T-helper 2 cell (primary cell): ENCODE measurements at regions not wholly inside any gene's neighbourhood (a gene's known extent, or its start where the extent isn't known, plus 50 kb on each side); places are given as distances from the start of the nearest gene placed in this dataset.
A peak's percentile ranks its signal among the peaks of the same experiment; 100 is the strongest.

Source experiments
- DNase-seq, 5 experiments: peaks; one replicate each; pipeline versions ENCODE4 v3.0.0 to v3.0.0-alpha.2; 2012 to 2022

DNA sequence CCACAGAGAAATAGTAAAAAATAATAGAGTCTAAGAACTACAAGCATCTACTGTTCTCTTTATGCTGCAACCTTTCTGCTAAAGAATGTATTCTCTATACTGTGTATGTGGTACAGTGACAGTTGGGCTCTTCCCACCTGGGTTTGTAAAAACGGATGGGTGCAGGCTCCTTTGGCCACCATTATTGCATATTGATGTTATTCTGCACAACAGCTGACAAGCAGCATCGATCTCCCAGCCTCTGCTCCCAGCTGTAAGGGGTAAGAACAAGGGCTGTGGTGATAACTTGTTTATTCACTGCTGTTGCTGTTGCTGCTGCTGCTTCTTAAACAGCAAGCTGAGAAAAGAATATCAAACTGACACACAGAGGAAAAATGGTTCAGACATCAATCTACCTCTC lies 56.1 kb downstream of the KCNRG start:
- DNase-seq, result no peak

DNA sequence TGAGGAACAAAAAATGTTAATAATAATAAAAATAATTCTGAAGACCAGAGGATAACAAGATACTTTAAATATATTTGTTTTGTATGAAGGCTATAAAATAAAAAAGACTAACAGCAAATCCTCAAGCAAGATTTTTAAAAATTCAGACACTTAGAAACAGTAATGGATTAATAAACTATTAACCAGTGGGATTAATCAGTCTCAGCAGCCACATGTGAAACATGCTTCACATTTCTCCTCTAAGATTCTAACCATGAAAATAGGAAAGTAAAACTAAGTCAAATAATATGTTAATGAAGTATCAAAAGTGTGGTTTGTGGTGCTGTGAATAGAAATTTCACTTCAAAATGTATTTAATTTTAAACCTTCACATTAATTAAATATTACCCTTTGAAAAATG lies 57.4 kb downstream of the KCNRG start:
- DNase-seq, result no peak

DNA sequence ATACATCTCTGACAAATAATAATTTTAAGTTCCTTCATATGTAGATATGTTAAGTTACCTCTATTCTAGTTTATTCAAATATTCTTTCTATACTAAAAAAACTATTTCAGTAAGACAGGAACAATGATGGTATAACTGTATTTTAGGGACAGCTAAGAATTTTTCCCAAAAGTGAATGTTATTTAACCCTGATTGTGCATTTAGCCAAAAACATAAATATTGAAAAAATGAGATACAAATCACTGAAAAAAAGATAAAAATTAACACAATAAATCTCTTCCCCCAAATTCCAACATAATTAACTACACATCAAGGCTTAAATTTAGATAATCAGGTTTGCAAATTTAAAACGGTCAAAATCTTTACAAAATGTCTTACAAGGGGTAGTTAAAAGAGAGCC lies 58.1 kb downstream of the KCNRG start:
- no peak for DNase-seq

DNA sequence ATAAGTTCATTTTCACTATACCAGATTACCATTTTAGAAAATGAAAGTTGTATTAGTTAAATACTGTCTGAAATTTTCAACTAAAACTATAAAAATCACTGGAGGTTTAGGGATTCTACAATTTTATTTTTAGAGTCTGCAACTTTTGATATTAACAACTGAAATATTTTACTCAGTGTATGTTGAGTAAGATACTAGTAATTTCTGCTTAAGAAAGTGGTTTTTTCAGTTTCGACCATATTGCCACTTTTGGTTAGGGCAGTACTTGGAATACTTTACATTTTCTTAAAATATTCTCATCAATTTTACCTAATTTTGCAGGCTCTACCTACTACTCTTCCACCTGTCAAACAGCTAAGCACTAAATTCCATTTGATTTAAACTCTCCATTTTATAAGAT lies 59.6 kb downstream of the KCNRG start:
- DNase-seq, result peak in 1 of 5 experiments; percentile 29

DNA sequence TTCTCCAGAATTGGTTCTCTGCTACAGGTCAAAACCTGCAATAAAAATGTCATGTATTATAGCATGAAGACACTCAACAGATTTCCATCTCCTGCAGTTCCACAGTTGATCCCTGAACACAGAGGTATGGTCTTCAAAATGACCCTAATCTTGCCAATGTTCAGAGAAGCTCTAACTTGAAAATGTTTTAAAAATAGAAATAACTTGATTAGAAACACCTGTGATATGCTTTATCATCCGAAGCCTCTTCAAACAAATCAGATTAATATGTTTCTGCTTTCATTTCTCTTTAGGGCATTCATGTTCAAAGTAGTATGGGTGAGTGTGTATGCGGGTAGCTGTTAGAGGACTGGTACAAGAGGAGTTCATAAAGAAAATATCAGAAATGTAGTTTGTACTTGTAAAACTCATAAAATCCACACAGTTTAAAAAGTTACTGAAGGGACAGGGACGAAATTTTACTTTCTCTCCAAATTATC lies 60.4 kb downstream of the KCNRG start:
- peak in 1 of 5 experiments; percentile 14 for DNase-seq

DNA sequence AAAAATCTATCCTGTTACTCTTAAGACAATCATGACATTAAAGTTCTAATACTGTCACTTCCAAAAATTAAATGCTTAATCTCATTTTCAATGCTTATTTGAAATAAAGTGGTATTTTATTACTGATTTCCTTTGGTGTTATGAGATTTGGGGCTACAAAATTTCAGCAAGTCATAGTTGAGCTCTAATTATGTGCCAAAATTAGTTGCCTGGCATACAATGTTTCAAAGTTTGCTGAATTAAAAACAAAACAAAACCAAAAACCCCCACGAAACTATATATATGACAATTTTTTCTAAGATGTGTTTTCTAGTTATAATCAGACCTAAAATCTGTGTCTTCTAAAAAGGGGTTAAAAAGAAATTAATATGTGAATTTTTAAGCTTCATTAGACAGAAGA lies 62.2 kb downstream of the KCNRG start:
- DNase-seq, result no peak

DNA sequence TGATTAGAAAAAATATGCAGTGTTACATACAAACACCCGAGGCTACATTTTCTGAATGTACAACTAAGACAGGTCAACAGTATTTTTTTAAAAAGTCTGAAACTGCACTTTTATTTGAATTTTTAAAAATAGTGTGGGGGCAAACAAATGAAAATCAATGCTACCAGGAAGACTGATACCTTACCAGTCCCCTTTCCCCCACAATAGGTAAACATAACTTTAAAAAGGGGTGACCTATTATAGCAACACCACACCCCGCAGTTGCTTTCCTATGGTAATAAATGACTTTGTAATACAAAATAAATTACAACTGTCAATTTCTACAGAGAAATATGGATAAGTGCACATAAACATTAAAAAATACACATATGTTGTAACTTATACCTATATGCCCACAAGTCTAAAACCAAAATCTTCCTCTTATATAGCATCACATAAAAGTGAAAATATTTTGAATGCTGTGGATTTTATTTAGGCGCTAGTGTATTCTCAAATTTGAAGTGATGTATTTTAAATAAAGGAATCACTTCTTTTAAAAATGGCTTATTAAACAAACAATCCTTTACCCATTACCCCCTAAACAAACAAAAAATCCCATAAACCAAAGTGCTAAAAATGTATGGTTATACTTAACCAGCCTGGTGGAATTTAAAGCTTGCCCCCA lies 63.1 kb downstream of the KCNRG start:
- DNase-seq, result no peak

DNA sequence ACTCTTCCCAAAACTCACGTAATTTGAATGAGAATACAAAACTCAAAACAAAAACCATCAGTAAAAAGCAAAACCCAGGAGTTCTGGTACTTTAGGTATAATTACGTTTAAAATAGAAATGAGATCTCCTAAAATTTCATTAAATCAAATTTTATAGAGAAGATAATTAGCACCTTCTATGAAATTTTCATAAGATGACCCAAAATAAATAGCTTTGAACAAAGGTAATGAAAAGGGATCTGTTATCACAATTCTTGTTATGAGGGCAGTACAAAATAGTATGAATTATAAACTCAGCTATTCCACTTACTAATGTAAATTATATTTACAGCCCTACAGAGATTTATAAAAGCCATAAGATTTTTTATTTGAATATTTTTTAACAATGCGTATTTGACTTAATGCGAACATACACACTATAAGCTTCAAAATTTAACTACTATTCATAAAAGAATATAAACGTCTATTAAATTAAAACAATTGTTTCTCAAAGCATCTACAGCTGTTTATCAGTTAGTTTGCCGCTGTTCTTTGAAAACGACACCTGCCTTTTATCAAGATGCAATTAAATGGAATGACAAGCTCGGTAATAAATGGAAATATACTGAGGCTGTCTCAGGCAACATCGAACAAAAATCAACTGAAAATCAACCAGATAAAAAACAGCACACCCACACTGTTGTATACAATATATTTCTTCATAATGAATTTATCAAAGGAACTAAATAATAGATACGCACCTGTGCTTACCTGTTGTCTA lies 63.8 kb downstream of the KCNRG start:
- DNase-seq, result no peak

DNA sequence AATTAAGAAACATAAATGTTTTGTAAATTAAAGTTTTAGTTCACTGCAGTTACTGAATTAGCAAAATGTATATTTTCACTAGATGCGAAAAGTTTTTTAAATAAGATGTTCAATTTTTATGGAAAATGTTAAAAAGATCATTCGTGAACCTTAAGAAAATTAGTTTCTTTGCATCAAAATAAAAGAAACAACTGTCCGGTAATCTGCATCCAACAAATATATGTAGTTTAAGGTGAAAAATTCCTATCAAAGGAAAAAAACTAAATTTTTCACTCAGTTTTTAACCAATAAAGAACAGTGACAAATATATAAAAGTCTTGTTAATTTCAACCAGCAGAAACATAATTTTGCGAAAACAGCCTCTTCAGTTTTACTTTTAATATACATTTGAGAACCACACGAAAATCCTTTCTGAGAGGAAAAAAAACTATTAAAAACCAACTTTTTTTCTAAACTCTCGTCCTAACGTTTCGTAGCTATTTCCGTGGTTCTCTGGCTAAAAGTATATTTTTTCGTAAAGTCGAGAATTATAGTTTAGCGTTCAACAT lies 64.5 kb downstream of the KCNRG start:
- DNase-seq, result no peak

DNA sequence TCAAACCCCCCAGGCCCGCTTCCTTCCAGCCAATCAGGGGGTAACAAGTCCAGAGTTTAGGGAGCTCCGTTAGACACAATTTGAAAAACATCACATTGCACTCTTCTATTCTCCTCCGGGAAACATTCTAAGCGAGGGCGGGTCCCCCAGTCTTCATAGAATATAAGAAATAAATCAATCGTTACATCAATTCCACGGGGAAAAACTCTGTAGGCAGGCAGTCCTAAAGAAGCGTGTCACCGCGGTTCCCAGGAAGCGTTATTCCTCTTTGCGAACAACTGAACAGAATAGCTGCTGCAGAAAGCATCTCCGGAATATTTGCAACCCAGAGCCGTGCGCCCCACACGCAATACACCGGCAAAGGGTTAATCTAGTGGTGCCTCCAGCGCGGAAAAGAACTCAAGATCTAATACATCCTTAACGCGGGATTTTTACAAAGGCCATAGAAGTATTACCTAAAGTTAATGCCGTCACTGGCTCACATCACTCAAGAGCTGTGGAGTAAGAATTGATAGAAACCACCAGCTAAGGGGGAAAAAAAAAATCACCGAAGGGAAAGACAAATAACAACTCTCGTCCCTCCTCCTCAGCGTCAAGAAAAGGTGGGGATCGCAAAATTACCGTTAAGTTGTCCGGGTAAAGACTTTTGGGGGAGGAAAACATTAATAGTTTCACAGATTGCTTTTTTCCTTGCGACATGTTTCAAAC lies 65.1 kb downstream of the KCNRG start:
- peak in 3 of 5 experiments; percentile 29 to 63 (median 55) for DNase-seq

DNA sequence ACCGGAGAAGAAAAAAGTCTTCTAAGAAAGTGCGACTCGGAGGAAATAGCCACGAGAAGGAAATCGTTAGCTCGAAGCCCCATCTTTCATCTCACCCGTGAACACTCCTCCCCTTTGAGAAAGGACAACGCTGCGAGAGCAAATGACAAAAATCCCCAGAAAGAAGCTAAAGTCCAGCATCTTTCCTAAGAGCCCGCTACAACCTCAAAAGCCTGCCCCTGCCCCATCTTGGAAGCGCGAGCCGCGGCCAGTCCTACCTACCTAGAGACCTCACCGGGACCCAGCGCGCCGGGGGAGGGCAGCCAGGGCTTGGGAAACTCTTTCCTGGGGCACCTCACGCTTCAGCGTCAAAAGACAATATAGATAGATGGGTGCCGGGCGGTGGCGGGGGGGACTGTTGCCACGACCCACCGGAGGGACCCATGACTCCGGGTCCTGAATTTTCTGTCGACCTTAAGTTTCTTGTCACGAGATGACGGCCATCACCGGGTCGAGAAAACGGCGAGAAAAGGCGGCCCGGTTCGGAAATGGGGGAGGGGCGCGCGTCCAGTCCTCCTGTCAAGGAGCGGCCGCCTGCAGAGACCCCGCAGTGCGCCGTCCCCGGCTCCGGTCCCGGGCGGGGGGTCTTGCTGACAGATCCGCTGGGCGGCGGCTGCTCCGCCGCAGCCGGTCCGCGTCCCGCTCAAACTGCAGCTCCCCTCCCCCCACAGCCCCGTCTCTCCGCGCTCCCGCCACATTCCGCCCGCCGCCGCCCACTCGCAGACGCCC lies 65.9 kb downstream of the KCNRG start:
- peak; percentile 26 to 63 (median 41) for DNase-seq

DNA sequence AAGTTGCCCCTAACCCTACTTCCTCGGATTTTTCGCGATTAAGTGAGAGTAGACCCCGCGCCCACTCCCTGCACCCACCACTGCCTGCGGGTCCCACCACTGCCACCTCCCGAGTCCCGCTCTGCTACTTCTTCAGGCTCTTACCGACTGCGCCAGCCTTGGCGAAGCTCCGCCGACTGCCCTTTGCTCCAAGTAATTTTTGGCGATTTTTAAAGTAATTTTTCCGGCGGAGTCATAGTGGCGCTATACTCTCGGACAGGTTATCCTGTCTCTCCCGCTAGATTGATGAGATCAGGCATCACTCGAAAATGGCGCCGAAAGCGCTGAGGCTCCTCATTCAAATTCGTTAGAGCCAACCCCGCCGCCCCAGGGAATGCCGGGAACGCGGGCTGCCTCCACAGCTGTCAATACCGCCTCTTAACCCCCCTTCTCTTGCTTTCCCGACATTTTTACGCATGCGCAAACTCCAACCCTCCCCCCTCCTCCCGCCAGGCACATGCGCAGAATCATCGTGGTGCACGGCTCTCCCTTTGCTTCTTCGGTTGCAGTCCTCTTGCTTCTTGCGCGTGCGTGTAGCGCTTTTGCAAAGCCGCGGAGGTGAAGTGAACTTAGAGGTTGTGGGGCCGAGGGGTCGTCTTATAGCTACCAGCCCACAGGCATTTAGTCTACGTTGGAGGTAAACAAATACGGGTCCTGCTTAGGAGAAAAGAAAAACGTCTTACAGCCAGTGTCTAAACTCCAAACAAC lies 66.6 kb downstream of the KCNRG start:
- peak; percentile 92 to 99 (median 97) for DNase-seq

DNA sequence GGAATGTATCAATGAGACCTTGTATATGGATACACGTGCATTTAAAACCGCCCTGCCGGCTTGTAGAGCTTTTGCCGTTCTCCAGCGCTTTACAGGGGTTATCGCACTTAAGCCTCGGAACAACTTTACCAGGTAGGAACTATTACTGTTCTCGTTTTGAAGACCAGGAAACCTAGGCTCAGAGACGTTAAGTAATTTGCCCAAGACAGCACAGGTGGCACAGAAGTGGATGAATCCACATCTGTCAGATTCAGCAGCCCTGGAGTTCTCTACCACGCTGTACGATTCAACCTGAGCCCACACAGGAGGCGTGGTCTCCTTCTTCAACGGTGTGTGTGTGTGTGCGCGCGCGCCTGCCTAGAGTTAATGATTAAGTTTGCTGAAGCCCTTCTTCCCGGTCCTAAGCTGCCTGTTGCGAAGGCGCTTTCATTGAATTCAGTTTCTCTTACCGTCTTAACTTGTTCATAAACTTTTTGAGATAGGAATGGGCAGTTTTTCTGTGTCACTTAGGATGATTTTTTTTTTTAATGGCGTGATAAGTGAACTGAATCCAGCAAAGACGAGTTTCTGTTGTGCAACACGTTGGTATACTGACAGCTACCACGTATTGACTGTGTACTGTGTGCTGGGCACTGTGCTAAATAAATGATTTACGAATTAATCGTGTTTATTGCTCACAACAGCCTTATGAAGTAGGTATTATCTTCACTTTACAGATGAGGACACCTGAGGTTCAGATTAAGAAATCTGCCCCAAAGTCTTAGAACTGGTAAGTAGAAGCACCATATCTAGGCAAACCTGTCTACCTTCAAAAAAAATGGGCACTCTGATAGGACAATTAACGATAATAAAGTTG lies 67.4 kb downstream of the KCNRG start:
- peak; percentile 48 to 89 (median 70) for DNase-seq

DNA sequence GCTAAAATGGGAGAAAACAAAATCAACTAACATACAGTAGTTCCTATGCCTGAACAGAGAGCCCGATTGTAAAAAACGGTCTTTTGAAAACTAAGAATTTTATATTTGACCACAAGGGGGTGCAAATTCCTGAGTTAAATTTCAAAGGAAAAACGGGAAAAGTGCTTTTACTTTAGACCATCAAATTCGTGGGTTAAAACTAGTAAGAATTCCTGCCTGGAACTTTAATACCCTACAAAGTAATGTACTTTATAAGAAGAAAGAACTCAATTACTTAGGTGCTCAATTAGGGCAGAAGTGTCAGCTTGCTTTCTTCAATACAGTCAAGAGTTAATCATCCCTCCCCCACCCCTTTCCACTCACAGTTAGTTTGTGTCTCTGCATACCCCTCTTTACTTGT lies 69.8 kb downstream of the KCNRG start:
- peak in 1 of 5 experiments; percentile 14 for DNase-seq

DNA sequence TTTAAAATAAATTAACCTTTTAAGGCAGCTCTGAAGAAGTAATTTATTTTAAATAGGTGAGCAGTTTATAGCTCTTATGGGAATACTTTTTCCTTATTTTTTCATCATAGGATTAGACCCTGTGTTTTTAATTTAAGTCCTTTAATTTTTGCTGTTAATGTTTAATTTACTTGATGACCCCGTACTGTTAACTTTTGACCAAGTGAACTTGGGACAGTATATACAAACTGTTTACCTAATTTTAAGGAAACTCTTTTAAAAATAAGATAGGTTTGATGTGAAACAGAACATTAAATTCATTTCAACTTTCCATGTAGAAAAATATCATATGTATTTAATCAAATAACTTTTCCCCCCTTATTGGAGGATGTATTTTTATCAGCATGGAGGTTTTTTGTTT lies 74.4 kb downstream of the KCNRG start:
- no peak for DNase-seq

DNA sequence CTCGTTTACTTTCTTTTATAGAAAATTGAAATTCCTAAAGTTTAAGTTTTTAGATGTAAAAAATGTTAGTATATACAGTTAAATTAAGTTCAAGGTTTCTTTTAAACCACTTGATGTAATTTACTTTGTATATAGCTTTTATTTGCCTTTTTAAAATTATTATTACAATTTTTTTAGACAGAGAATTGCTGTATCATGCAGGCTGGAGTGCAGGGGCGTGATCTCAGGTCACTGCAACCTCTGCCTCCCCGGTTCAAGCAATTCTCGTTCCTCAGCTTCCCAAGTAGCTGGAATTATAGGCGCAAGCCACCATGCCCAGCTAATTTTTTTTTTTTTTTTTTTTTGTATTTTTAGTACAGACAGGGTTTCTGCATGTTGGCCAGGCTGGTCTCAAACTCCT lies 75.0 kb downstream of the KCNRG start:
- no peak for DNase-seq

DNA sequence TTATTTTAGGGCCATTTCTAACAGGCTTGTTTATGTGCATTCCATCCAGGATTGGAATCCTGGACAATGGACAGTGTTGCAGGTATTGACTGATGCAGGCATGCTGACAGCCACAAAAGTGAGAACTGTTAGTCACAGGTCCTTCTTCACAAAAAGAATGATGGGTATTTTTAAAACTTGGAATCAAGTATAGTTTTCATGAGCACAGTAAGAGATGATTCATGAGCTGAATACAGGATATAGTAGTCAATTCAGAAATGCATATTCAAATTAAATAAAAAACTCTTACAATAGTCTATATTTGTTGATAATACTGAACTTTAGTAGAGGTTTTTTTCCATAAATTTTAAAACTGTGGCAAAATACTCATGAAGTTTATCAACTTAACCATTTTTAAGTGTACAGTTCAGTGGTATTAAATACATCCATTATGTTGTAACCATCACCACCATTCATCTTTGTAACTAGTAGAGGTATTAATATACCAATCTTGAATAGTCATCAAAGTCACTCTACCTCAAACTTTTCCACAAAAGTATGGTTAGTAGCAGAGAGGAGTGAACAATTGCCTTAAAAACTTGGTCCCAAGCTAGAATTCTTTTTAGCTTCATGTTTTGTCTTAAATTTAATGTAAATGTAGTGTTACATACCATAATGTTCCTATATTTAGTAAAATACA lies 79.5 kb downstream of the KCNRG start:
- DNase-seq, result no peak

DNA sequence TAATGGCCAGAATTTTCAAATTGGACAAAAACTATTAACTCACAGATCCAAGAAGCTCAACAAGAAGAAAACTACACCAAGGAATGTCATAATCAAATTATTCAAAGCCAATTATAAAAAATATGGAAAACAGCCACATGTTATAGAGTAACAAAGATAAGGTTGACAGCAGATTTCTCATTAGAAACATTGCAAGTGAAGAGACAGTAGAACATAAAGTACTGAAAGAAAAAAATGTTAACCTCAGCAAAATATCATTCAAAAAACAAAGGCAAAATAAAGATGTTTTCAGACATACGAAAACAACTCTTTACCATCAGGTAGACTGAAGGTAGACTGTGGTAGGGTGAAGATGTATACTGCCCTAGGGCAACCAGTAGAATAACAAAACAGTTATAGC lies 83.4 kb downstream of the KCNRG start:
- no peak for DNase-seq

DNA sequence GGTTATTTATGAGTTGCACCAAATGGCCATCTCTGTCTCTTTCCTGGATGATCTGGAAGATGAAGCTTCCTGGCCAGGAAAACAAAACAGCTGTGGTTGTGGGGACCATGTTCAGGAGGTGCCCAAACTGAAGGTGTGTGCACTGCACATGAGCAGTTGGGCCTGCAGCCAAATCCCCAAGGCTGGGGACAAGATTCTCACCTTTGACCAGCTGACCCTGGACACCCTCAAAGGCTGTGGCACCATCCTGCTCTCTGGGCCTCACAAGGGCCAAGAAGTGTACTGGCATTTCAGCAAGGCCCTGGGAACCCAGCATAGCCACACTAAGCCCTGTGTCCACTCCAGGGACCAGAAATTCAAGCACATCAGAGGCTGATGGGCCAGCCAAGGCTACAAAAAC lies 84.2 kb downstream of the KCNRG start:
- DNase-seq, result no peak

DNA sequence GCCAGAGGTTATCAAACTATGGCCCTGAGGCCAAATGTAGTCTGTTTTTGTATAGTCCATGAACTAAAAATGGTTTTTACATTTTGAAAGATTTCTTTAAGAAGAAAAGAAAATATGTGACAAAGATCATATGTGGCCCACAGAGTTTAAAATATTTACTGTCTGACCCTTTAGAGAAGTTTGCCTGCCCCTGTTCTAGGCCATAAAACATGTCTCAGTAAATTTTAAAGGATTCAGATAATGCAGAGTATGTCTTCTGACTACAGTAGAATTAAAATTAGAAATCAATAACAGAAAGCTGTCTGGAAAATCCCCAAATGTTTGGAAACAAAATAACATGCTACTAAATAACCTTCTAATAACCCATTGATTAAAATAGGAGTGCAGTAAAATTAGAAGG lies 86.3 kb downstream of the KCNRG start:
- DNase-seq, result no peak
